ENCODE measurements at regions not wholly inside any gene's neighbourhood (a gene's known extent, or its start where the extent isn't known, plus 50 kb on each side); places are given as distances from the start of the nearest gene placed in this dataset.
A peak's percentile ranks its signal among the peaks of the same experiment; 100 is the strongest.

GRCh38 chr12:73506611-73507010 is 1031.0 kb upstream of the ATXN7L3B start:
- Mint-ChIP-seq H3K27me3 (ENCODE audit: low read depth) (peaks cover 2% of the 10 kb centered on the region), H3K4me1 (peaks cover 11% of the 10 kb centered on the region in 2 experiments), H3K27ac (peak overlapping the region in 1 of 3 experiments; percentile 22; a peak in 2 of 7 replicates), H3K9me3 (peaks cover 21 to 23% of the 10 kb centered on the region in 2 experiments), H3K4me3 (no peak overlapping the region), H3K36me3 (ENCODE audit: insufficient read depth in 1 of 3, low read depth in 3 of 3) (peaks cover 8 to 26% (median 9%) of the 10 kb centered on the region in 3 experiments)
- Histone ChIP-seq H2AFZ (ENCODE audit: low read length) (no peak overlapping the region), H2BK5ac (ENCODE audit: insufficient read length, low read length) (no peak overlapping the region), H4K20me1 (ENCODE audit: control insufficient read depth, insufficient read depth, insufficient read length) (no peaks in the 10 kb centered on the region), H3K18ac (ENCODE audit: insufficient read length, low read depth, low read length) (no peak overlapping the region), H3K56ac (ENCODE audit: insufficient read length, low read depth, low read length) (no peak overlapping the region), H4K8ac (replicated peaks; ENCODE audit: insufficient read length, low read depth, low read length) (no peak overlapping the region), H3K23me2 (ENCODE audit: insufficient read length, low read depth, low read length, poor library complexity, severe bottlenecking) (no peaks in the 10 kb centered on the region), H4K91ac (ENCODE audit: insufficient read length, low read depth, low read length) (no peak overlapping the region), H2BK12ac (ENCODE audit: insufficient read length, low read depth, low read length) (no peak overlapping the region), H3K27ac (ENCODE audit: insufficient read length, low read depth, low read length) (no peak overlapping the region), H3K23ac (ENCODE audit: insufficient read length, low read depth, low read length) (no peak overlapping the region), H3T11ph (ENCODE audit: low read length) (no peak overlapping the region), H3K4ac (ENCODE audit: low read depth, low read length) (no peak overlapping the region), H3K4me1 (ENCODE audit: insufficient read depth, low read length) (no peaks in the 10 kb centered on the region), H3K14ac (ENCODE audit: insufficient read depth, low read length) (no peak overlapping the region), H3K79me2 (ENCODE audit: insufficient read depth, low read length) (no peaks in the 10 kb centered on the region), H2BK15ac (ENCODE audit: low read depth, low read length) (no peak overlapping the region), H2AK5ac (ENCODE audit: insufficient read length, low read length) (no peak overlapping the region), H2BK20ac (ENCODE audit: low read depth, low read length, poor library complexity, severe bottlenecking) (no peak overlapping the region), H4K5ac (ENCODE audit: insufficient read length, low read depth, low read length) (no peak overlapping the region), H3K79me1 (ENCODE audit: insufficient read depth, low read depth, low read length, poor library complexity, severe bottlenecking) (no peaks in the 10 kb centered on the region), H2BK120ac (ENCODE audit: low read depth, low read length, poor library complexity, severe bottlenecking) (no peak overlapping the region), H3K9ac (ENCODE audit: extremely low read depth, insufficient read length, low read length) (no peak overlapping the region), H3K27me3 (ENCODE audit: insufficient read depth, low read length) (no peaks in the 10 kb centered on the region), H3K4me2 (ENCODE audit: insufficient read depth, insufficient read length, low read length) (no peak overlapping the region), H3K9me3 (ENCODE audit: control insufficient read depth, low read depth, low read length) (no peaks in the 10 kb centered on the region)
- no peak for TF ChIP-seq CTCF (conservative IDR thresholded peaks at IDR 0.05)
- no peak for DNase-seq
- no CpG with 5 or more reads among the region's 1 CpG for WGBS (ENCODE audit: extremely low coverage, insufficient read length, low lambda C conversion rate)

Data from H9 (cell line).